ENCODE measurements at regions not wholly inside any gene's neighbourhood (a gene's known extent, or its start where the extent isn't known, plus 50 kb on each side); places are given as distances from the start of the nearest gene placed in this dataset.
"Not testable (repeated sequence)": the region's sequence is repeated elsewhere in the genome, so short reads cannot be mapped to it uniquely, and the experiment has no call there.

DNA sequence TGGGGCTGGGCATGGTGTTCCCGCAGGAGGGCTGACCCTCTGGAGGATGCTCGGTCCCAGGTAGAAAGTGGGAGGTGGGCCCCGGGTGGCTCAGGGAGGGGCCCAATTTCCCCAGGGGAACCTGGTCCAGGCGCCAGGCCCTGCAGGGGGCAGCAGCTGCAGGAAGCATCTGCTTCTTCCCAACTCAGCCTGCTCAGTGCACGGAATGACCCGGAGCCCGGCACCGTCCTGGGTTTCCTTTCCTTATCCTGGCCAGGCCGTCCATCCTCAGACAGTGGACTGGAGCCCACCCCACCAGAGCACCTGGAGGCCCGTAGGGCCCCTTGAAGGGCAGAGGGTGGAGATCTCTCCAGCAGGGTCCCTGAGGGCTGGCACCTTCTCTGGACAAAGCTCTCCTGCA lies 111.0 kb downstream of the TMEM121 start:
- DNase-seq (ENCODE audit: low spot score), result not testable (repeated sequence)

- DNase-seq (ENCODE audit: low spot score), result not testable (repeated sequence)
Observed at GRCh38 chr14:105639969-105640931, 113.9 kb downstream of the TMEM121 start.

GRCh38 chr14:105641075-105641937 lies 114.9 kb downstream of the TMEM121 start:
- DNase-seq (ENCODE audit: low spot score), result no peak

DNA sequence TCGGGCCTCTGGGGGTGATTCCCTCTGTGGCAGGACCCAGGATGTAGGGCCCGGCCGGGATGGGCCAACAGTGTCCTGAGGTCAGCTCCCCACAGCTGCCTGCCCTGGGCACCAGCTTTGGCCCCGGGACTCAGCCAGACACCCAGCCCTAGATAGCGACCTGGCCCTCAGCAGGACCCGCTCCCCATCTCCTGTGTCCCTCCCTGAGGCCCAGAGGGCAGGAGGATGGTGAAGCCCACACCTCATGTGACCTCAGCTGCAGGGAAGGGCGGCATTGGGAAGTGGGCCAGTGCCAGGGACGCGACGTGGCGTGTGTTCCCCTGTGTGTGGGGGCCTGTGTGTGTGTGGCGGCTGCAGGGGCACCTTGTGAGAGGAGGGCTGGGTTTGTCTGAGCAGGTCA lies 115.6 kb downstream of the TMEM121 start:
- not testable (repeated sequence) for DNase-seq (ENCODE audit: low spot score)

DNA sequence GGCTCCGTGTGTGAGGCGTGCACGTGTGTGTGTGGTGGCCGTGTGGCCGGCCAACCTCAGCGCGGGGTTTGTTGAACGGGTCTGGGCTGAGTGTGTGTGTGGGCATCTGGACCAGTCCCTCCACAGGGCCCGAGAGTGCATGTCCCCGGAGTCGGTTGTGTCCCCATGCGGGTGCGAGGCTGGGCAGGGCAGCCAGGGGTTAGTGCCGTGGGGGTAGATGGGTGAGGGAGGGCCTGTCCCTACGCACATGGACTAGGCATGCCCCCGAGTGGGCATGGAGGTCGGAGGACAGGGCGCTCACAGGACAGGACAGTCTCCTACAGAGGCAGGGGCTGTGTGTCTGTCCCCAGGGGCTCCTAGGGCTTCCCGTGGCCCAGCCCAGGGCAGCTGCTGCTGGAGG lies 116.1 kb downstream of the TMEM121 start:
- DNase-seq (ENCODE audit: low spot score), result not testable (repeated sequence)

DNA sequence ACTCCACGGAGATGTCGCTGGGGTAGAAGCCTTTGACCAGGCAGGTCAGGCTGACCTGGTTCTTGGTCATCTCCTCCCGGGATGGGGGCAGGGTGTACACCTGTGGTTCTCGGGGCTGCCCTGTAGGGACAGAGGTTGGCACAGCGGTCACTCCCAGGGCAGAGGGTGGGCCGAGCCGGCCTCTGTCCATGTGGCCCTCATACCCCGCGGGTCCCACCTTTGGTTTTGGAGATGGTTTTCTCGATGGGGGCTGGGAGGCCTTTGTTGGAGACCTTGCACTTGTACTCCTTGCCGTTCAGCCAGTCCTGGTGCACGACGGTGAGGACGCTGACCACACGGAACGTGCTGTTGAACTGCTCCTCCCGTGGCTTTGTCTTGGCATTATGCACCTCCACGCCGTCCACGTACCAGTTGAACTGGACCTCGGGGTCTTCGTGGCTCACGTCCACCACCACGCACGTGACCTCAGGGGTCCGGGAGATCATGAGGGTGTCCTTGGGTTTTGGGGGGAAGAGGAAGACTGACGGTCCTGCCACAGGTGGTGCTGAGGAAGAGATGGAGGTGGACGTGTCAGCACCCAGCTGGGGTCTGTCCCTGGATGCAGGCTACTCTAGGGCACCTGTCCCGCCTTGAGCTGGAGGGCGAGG lies 117.1 kb downstream of the TMEM121 start:
- DNase-seq (ENCODE audit: low spot score), result not testable (repeated sequence)

GRCh38 chr14:105644053-105644435 lies 117.7 kb downstream of the TMEM121 start:
- DNase-seq (ENCODE audit: low spot score), result not testable (repeated sequence)

GRCh38 chr14:105644457-105644856 lies 118.1 kb downstream of the TMEM121 start:
- not testable (repeated sequence) for DNase-seq (ENCODE audit: low spot score)

- DNase-seq (ENCODE audit: low spot score), result not testable (repeated sequence)
Observed at GRCh38 chr14:105644891-105645290, 118.5 kb downstream of the TMEM121 start.

DNA sequence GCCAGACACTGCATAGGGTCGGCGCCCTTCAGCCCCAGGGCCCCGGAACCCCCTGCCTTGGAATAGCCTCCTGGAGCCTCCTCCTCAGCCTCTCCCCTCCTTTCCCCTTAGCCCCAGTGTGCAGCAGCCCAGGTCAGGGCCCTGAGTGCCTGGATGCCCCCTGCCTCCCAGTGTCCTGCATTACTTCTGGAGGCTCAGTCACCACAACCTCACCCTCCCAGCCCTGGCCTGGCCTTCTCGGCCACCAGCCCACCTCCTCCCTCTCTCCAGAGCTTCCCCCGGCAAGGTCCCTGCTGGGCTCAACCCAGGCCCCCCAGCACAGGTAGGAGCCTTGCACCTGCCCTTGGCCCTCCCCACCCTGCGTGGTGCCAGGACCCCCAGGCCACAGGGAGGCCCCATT lies 119.0 kb downstream of the TMEM121 start:
- DNase-seq (ENCODE audit: low spot score), result not testable (repeated sequence)

DNA sequence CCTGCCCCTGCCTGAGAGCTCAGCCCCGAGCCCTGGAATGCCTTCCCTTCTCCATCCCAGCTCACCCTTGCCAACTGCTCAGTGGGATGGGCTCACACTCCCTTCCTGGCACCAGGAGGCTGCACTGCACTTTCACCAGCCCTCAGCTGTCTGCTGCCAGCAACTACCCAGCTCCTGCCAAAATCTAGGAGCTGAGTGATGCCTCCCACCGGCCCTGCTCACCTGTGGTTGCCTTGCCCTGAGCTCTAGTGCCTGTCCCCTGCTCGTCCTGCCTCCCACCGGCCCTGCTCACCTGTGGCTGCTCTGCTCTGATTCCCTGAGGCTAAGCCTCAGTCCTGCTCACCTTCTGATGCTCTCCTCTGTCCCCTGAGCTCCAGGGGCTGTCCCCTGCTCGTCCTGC lies 119.8 kb downstream of the TMEM121 start:
- DNase-seq (ENCODE audit: low spot score), result no peak

- DNase-seq (ENCODE audit: low spot score), result not testable (repeated sequence)
Observed at GRCh38 chr14:105646711-105647281, 120.4 kb downstream of the TMEM121 start.

DNA sequence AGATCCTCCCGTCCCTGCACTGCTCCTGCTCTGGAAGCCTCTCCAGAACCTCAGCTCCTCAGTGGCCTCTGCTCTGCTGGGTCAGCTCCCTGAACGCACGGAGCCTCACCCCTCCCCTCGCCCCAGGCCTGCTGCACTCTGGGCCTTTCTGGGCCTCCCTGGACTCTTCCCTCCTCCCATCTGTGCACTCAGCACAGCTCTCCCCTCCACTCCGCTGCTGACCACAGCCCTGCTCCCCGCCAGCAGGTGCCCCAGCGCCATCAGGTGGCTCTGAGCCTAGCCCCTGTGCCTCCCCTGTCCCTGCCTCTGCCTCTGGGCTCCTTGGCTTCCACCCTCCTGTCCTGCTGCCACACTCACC lies 121.0 kb downstream of the TMEM121 start:
- DNase-seq (ENCODE audit: low spot score), result not testable (repeated sequence)

DNA sequence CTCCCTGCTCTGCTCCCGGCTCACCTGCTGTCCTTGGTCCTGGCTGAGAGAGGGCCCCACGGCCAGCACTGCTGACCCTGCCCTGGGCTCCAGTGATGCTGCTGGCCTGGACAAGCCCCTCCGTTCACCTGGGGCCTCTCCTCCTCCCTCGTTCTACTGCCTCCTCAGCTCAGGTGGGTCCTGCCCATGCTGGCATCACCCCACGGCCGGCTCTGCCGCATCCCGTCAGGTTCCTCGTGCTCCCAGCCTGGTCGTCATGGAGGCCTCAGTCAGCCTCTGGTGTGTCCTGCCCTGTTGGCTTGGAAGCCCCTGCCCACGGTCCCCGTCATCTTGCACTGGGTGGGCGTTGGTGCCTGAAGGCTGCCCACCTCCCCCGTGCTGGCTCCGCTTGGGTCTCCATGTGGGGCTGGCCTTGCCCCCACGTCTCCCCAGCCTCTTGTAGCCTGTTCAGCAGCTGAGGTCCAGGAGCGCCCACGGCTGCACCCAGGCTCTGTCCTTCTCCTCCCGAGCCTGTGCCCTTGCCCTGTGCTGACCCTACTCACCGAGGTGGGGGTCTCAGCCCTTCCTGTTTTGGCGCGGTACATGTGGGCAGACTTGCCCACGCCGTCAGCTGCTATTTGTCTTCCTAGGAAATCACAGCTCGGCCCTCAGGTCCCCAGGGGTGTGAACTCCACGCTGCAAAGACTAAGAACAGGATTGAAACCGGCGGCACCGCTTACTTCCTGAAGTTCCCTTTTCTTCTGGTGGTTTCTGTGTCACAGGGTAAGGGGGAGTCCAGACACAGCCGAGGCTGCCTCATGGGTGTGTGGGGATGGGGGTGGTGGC lies 121.6 kb downstream of the TMEM121 start:
- no peak for DNase-seq (ENCODE audit: low spot score)

- DNase-seq (ENCODE audit: low spot score), result not testable (repeated sequence)
Observed at GRCh38 chr14:105648609-105649535, 122.5 kb downstream of the TMEM121 start.

- DNase-seq (ENCODE audit: low spot score), result not testable (repeated sequence)
Observed at GRCh38 chr14:105652317-105652716, 125.9 kb downstream of the TMEM121 start.

DNA sequence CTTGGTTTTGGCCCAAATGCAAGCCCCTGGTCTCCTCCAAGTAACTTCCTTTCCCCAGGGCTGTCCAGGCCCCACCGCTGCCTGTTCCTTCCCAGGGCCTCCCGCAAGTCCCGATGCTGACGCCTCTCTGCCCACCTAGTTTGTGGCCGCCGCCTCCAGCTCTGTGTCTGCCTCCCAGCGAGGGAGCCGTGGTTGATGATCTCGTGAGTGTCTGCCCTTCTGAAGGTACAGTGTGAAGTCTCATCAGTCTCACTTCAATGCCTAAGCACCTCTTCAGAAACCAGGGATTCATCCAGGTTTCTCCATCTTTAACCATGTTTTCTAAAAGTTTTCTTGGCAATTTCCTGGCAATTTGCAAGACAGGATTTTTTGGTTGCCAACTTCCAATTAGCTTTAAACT lies 127.5 kb downstream of the TMEM121 start:
- not testable (repeated sequence) for DNase-seq (ENCODE audit: low spot score)

DNA sequence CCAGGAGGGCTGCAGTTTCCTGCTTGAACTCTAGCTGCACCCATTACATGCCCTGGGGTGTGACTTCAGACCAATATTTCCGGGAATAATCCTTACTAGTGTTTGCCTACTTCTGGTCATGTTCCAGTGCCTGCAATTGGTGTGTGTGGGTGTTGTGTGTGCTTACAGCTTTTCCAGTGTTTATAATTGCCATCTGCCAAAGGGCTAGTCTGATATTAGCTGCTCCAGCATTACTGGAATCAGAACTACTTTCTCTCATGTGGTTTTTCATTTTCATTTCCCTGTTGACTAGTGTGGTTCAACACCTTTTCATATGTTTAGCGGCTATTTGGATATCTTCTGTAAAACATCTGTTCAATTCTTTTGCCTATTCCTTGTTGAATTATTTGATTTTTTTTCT lies 132.9 kb downstream of the TMEM121 start:
- not testable (repeated sequence) for DNase-seq (ENCODE audit: low spot score)

GRCh38 chr14:105659935-105660527 lies 133.6 kb downstream of the TMEM121 start:
- DNase-seq (ENCODE audit: low spot score), result no peak
